ENCODE measurements at regions not wholly inside any gene's neighbourhood (a gene's known extent, or its start where the extent isn't known, plus 50 kb on each side); places are given as distances from the start of the nearest gene placed in this dataset.
A peak's percentile ranks its signal among the peaks of the same experiment; 100 is the strongest.

DNA sequence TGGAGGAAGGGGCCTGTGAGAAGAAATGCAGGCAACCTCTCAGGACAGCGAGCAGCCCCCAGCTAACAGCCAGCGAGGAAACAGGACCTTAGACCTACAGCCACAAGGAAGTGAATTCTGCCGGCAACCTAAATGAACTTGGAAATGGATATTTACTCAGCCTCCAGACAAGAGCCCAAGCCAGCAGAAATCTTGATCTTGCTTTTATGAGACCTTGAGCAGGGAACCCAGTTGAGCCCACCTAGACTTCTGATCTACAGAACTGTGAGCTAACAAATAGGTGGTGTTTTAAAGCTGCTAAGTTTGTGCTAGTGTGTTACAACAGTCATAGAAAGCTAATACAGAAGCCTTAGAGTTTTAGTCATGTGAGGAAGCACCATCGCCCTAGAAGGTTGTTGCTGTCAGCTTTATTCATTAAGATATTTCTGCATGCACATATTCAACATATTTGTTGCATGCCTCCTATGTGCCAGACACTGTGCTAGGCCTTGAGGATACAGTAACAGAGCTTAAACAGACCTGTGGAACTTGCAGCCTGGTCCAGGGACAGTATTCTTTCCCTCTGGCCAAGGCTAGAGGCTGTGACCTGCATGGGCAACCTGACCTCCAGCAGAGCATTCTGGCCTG is 50.3 kb downstream of the NALF2 start:
- DNase-seq (ENCODE audit: low read depth): no peak

DNA sequence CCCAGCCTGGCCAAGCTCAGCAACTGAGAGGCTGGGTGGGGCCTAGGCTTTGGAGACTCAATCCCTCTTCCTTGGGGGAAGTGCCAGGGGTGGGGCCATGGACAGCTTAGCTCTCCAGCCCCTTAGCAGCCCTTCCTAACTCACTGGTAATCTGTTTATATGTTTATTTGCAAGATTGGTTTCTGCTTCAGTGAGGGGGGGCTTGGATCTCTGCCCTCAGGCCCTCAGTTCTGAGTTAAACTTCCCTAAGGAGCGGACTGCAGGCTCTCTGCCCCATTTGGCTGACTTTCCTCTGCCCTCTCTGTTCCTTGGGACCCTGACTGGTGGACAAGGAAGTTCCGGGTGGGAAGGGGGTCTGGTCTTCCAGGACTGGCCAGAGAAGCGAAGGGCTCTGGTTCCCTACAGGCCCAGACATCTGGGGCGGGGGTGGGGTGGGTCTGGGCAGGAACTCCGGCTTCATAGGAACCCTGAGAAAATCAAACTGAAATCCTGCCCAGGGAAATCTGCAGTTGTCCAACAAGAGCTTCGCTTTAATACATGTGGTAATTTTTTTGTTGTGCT is 51.4 kb downstream of the NALF2 start:
- DNase-seq (ENCODE audit: low read depth): no peak

DNA sequence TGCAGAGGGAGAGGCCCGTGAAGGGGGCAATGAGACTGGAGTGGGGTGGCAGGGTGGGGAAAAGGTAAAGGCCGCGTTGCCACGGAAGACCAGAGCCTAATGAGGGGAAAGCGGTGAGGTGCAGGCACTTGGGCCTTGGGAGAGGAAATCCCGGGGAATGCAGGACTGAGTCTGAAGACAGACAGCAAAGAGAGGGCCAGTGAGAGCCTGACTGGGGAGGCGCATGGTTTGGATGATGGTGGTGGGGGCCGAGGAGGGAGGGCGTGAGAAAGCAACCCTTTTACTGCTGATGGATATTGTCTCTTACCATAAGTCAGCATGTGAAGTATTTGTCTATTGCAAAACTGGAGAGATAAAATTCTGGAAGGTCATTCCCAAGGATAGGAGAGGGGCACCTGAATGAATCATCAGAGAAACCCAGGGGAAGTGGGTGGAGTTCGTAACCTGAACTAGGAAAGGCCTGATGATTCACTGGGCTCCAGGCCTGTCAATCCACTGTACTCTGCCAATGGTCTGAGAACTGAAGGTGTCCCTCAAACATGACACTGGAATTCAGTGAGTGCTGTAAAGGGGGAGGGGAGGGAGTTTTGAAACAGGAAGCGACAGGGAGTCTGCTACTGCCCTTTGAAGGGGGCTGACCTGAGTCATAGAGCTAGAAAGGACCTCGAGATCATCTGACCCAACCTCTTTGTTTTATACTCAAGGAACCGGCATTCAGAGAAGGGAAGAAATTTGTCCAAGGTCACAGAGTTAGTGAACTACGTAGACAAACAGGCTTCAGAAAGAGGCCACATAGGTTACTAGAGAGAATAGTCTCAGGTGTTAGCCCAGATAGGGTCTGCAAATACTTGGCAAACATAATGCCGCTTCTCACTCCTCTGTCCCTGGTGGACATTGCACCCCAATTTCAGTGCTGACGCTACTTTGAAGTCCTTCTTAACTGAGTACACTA is 52.2 kb downstream of the NALF2 start:
- peak; percentile 64 for DNase-seq (ENCODE audit: low read depth)

DNA sequence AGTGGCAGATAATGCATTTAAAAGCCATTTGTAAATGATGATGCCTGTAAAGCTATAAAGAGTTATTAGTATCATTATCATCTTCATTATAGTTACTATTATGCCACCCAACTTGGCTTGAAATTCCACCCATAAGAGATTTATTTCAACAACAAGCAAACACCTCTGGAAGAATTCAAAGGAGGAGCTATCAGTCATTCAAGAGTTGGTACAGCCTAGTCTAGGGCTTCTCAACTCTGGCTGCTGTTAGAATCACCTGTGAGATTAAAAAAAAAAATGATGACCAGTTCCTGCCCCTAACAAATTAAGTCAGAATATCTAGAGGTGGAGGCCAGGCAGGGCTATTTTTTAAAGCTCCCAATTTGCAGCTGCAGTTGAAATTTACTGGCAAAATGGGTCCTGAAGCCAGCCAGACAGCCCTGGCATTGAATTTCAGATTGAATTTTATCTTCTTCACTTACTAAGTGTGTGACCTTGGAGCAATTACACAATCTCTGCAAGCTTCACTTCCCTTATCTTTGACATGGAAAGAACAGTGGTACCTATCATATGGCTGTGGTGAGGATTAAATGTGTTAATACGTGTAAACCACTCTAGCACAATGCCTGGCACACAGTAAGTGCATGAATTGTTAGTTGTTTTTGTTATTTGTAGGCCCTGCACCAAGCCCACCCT is 52.9 kb upstream of the EDA start:
- no peak for DNase-seq (ENCODE audit: low read depth)

DNA sequence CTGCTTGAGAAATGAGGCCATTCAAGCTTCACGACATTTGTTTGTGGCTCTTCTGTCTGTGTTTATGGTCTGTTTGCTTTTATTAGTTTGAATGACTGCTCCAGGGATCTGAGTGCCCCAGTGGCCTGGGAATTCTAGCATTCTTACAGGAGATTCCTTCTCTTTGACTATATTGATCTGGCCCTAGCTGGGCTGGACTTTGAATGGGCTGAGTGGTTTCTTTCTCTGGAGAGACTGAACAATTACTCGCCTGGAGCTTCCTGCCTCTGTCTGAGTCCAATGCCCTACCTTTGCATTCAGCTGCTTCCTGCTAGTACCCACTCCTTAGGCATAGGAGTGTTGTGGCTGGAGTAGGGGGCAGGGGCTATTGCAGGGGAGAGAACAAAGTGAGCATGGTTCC is 51.2 kb upstream of the EDA start:
- no peak for DNase-seq (ENCODE audit: low read depth)

DNA sequence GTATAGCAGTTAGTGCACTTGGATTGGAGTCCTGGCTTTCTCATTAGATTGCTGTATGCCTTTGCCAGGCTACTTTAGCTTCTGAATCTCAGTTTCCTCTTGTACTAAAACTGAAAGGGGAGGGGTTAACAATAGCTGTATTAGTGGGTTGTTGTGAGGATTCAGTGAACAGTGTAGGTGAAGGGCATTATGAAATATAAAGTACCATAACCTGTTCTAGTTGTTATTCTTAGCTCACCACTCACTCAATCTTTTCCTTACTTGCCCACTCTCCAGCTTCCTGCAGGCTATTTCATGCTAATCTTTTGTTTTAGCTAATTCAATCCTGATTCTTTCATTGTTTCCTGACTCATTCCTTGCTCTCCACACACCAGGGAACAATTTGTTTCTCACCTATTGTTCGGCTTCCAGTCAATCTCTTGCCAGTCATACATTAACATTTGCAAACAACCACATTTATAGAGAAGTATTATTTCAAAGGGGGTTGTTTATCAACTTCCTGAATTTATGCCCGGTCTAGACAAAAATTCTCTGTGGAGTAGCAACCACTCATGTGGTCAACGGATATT is 50.6 kb upstream of the EDA start:
- no peak for DNase-seq (ENCODE audit: low read depth)

Data from M059J (cell line).